ENCODE measurements at regions not wholly inside any gene's neighbourhood (a gene's known extent, or its start where the extent isn't known, plus 50 kb on each side); places are given as distances from the start of the nearest gene placed in this dataset.

DNA sequence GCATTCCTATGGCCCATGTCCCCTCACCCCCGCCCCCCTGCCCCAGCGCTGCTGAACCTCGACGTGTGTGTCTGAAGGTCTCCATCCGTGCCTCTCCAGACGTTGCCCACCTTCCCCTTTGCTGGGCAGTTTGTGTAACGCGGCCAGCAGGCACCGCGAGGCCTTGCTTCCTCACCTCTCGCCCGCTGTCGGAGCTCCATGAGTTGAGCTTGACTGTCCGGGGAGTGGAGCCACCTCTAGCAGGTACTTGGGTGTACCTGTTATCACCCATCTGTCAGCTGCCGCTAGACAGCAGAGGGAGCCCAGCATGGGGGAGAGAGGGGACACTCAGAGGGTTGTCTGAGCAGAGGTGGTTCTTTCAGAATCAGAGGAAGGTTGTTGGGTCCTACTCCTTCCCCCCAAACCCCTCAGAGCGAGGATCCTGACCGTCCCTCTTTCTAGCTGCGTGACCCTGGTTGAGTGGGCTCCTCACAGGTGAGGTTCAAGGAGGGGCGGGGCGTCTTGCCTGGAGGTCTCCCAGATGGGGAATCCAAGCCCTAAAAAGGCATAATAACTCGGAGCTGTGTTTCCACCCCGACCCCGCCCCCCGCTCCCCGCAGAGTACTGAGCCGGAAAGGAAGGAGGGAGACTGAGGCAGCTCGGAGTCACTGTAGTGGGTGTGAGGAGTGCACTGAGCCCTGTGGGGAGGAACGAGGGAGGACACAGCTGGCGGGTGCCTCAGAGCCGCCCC lies 184.7 kb downstream of the C9orf50 start:
- ATAC-seq (ENCODE audit: low read depth in 2 of 2): no peak
- Histone ChIP-seq H3K27me3 (ENCODE audit: control insufficient read depth, insufficient read depth, low read length) (peaks cover 8% of the 10 kb centered on the region), H3K36me3 (ENCODE audit: control insufficient read depth, insufficient read depth, low read length) (no peaks in the 10 kb centered on the region), H3K9me3 (ENCODE audit: control insufficient read depth in 2 of 2, low read length in 2 of 2) (peaks cover 0 to 3% of the 10 kb centered on the region in 2 experiments), H3K4me1 (ENCODE audit: control insufficient read depth, insufficient read depth, low read length, poor library complexity, severe bottlenecking) (peaks cover 24% of the 10 kb centered on the region), H3K4me3 (ENCODE audit: low read depth, low read length) (no peak overlapping the region), H3K27ac (ENCODE audit: insufficient read depth, low read length, poor library complexity, severe bottlenecking) (no peak overlapping the region)
- Mint-ChIP-seq H3K27ac (no peak overlapping the region), H3K36me3 (no peaks in the 10 kb centered on the region), H3K4me3 (peak overlapping the region in 3 of 4 donors; percentile 8 to 92 (median 91)), H3K4me1 (peaks cover 0 to 28% (median 8%) of the 10 kb centered on the region in 4 donors), H3K9me3 (peaks cover 0 to 6% (median 0%) of the 10 kb centered on the region in 7 donors), H3K27me3 (peaks cover 66% of the 10 kb centered on the region)
- no peak for DNase-seq

GRCh38 chr9:129435291-129435690 lies 185.6 kb downstream of the C9orf50 start:
- peaks cover 58% of the 10 kb centered on the region for H3K27me3 Mint-ChIP-seq
- no peaks in the 10 kb centered on the region for H3K36me3 Mint-ChIP-seq
- H3K27ac ChIP-seq (ENCODE audit: insufficient read depth, low read length, poor library complexity, severe bottlenecking): no peak overlapping the region
- H3K36me3 ChIP-seq (ENCODE audit: control insufficient read depth, insufficient read depth, low read length): no peaks in the 10 kb centered on the region
- H3K27ac Mint-ChIP-seq: no peak overlapping the region
- peaks cover 0 to 3% of the 10 kb centered on the region in 2 experiments for H3K9me3 ChIP-seq (ENCODE audit: control insufficient read depth in 2 of 2, low read length in 2 of 2)
- H3K27me3 ChIP-seq (ENCODE audit: control insufficient read depth, insufficient read depth, low read length): peaks cover 8% of the 10 kb centered on the region
- ATAC-seq (ENCODE audit: low read depth in 2 of 2) (no peak), DNase-seq (no peak)
- H3K4me3 ChIP-seq (ENCODE audit: low read depth, low read length): no peak overlapping the region
- H3K4me1 Mint-ChIP-seq: peaks cover 0 to 28% (median 8%) of the 10 kb centered on the region in 4 donors
- peak overlapping the region in 3 of 4 donors; percentile 14 to 48 (median 15) for H3K4me3 Mint-ChIP-seq
- peaks cover 24% of the 10 kb centered on the region for H3K4me1 ChIP-seq (ENCODE audit: control insufficient read depth, insufficient read depth, low read length, poor library complexity, severe bottlenecking)
- H3K9me3 Mint-ChIP-seq: peaks cover 0 to 6% (median 0%) of the 10 kb centered on the region in 7 donors

DNA sequence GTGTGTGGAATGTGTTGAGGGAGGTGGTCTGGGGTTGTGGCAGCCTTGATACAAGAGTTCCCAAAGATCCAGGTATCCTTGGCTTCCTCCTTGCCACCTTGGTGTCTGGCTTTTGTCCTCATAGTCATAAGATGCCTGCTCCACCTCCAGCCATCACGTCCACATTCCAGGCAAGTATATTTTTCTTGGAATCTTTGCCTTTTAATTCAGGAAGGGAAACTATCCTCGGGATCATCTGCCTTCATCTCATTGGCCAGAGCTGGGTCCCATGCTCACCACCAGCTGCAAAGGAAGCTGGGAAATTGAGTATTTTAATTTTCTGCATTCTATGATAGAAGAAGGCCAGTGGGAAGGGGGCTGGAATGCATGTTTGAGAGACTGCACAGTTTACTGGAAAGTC lies 186.7 kb downstream of the C9orf50 start:
- Histone ChIP-seq H3K4me3 (ENCODE audit: low read depth, low read length) (no peak overlapping the region), H3K27ac (ENCODE audit: insufficient read depth, low read length, poor library complexity, severe bottlenecking) (no peak overlapping the region), H3K27me3 (ENCODE audit: control insufficient read depth, insufficient read depth, low read length) (peaks cover 5% of the 10 kb centered on the region), H3K36me3 (ENCODE audit: control insufficient read depth, insufficient read depth, low read length) (no peaks in the 10 kb centered on the region), H3K4me1 (ENCODE audit: control insufficient read depth, insufficient read depth, low read length, poor library complexity, severe bottlenecking) (peaks cover 24% of the 10 kb centered on the region), H3K9me3 (ENCODE audit: control insufficient read depth in 2 of 2, low read length in 2 of 2) (peaks cover 0 to under 1% of the 10 kb centered on the region in 2 experiments)
- ATAC-seq (ENCODE audit: low read depth in 2 of 2): no peak
- H3K4me3 Mint-ChIP-seq: peak overlapping the region in 1 of 4 donors; percentile 66
- H3K4me1 Mint-ChIP-seq: peaks cover 0 to 32% (median 8%) of the 10 kb centered on the region in 4 donors
- no peak overlapping the region for H3K27ac Mint-ChIP-seq
- no peaks in the 10 kb centered on the region for H3K36me3 Mint-ChIP-seq
- DNase-seq: no peak
- H3K9me3 Mint-ChIP-seq: peaks cover 0 to 3% (median 0%) of the 10 kb centered on the region in 7 donors
- H3K27me3 Mint-ChIP-seq: peaks cover 47% of the 10 kb centered on the region

DNA sequence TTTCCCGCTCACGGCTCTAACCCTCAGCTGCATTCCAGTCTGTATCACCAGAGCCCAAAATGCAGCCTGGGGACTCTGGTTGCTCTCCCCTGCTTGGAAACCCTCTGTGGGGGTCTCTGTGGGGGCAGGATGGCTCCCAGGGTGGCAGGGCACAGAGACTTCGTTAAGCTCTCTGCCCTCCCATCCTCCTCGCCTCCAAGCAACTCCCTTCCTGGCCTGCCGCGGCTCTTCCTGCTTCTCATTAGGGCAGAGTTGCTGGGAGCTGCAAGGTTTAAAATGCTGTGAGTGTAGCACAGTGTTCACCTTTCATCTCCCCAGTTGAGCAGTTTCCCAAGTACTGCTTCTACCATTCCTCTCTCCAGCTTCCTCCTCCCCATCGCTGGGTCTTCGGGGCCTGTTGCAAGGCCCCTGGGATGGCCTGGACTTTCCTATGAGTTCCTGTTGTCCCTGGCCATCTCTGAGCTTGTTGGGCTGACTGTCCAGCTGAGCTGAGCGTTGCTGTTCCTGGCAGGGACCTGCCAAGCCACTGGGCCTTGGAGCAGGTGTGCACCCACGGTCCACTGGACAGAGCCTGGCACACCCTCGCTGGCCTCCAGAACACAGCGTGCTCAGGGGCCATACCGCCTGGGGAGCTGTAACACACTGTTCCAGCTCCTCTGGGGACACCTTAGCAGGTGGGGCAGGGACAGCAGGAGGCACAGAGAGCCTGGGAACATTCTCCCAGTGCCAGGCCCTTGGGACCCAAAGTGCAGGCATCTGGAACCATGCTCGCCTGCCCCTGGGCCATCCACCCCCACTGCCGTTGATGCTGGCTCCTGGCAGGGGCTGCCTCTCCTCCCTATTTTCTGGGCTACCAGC lies 188.4 kb downstream of the C9orf50 start:
- H3K9me3 Mint-ChIP-seq: no peaks in the 10 kb centered on the region
- H3K4me1 Mint-ChIP-seq: peaks cover 0 to 16% (median 6%) of the 10 kb centered on the region in 4 donors
- H3K4me3 ChIP-seq (ENCODE audit: low read depth, low read length): no peak overlapping the region
- no peaks in the 10 kb centered on the region for H3K27me3 ChIP-seq (ENCODE audit: control insufficient read depth, insufficient read depth, low read length)
- H3K9me3 ChIP-seq (ENCODE audit: control insufficient read depth in 2 of 2, low read length in 2 of 2): no peaks in the 10 kb centered on the region
- no peak overlapping the region for H3K27ac ChIP-seq (ENCODE audit: insufficient read depth, low read length, poor library complexity, severe bottlenecking)
- no peak for ATAC-seq (ENCODE audit: low read depth in 2 of 2)
- H3K4me3 Mint-ChIP-seq: no peak overlapping the region
- H3K4me1 ChIP-seq (ENCODE audit: control insufficient read depth, insufficient read depth, low read length, poor library complexity, severe bottlenecking): peaks cover 12% of the 10 kb centered on the region
- no peak overlapping the region for H3K27ac Mint-ChIP-seq
- DNase-seq: no peak
- H3K27me3 Mint-ChIP-seq: peaks cover 31% of the 10 kb centered on the region
- H3K36me3 ChIP-seq (ENCODE audit: control insufficient read depth, insufficient read depth, low read length): no peaks in the 10 kb centered on the region
- no peaks in the 10 kb centered on the region for H3K36me3 Mint-ChIP-seq

GRCh38 chr9:129430940-129431643 lies 189.8 kb downstream of the C9orf50 start:
- Mint-ChIP-seq H3K4me1 (peaks cover 0 to 6% (median 0%) of the 10 kb centered on the region in 4 donors), H3K4me3 (no peak overlapping the region)

GRCh38 chr9:129428864-129429577 lies 191.9 kb downstream of the C9orf50 start:
- no peaks in the 10 kb centered on the region for H3K36me3 Mint-ChIP-seq
- Histone ChIP-seq H3K36me3 (ENCODE audit: control insufficient read depth, insufficient read depth, low read length) (no peaks in the 10 kb centered on the region), H3K9me3 (ENCODE audit: control insufficient read depth in 2 of 2, low read length in 2 of 2) (no peaks in the 10 kb centered on the region), H3K27ac (ENCODE audit: insufficient read depth, low read length, poor library complexity, severe bottlenecking) (no peak overlapping the region), H3K27me3 (ENCODE audit: control insufficient read depth, insufficient read depth, low read length) (no peaks in the 10 kb centered on the region), H3K4me1 (ENCODE audit: control insufficient read depth, insufficient read depth, low read length, poor library complexity, severe bottlenecking) (no peaks in the 10 kb centered on the region), H3K4me3 (ENCODE audit: low read depth, low read length) (no peak overlapping the region)
- no peak for DNase-seq
- peaks cover 0 to 4% (median 0%) of the 10 kb centered on the region in 4 donors for H3K4me1 Mint-ChIP-seq
- no peak for ATAC-seq (ENCODE audit: low read depth in 2 of 2)
- H3K9me3 Mint-ChIP-seq: no peaks in the 10 kb centered on the region
- no peak overlapping the region for H3K27ac Mint-ChIP-seq
- peaks cover 8% of the 10 kb centered on the region for H3K27me3 Mint-ChIP-seq
- H3K4me3 Mint-ChIP-seq: no peak overlapping the region

More at GRCh38 chr9:129430940-129431643, 189.8 kb downstream of the C9orf50 start:
- Mint-ChIP-seq H3K27ac (no peak overlapping the region), H3K27me3 (peaks cover 18% of the 10 kb centered on the region), H3K36me3 (no peaks in the 10 kb centered on the region), H3K9me3 (no peaks in the 10 kb centered on the region)
- DNase-seq (no peak), ATAC-seq (ENCODE audit: low read depth in 2 of 2) (no peak)
- H3K36me3 ChIP-seq (ENCODE audit: control insufficient read depth, insufficient read depth, low read length): no peaks in the 10 kb centered on the region
- H3K4me1 ChIP-seq (ENCODE audit: control insufficient read depth, insufficient read depth, low read length, poor library complexity, severe bottlenecking): no peaks in the 10 kb centered on the region
- H3K9me3 ChIP-seq (ENCODE audit: control insufficient read depth in 2 of 2, low read length in 2 of 2): no peaks in the 10 kb centered on the region
- H3K27ac ChIP-seq (ENCODE audit: insufficient read depth, low read length, poor library complexity, severe bottlenecking): no peak overlapping the region
- H3K4me3 ChIP-seq (ENCODE audit: low read depth, low read length): no peak overlapping the region
- H3K27me3 ChIP-seq (ENCODE audit: control insufficient read depth, insufficient read depth, low read length): no peaks in the 10 kb centered on the region

DNA sequence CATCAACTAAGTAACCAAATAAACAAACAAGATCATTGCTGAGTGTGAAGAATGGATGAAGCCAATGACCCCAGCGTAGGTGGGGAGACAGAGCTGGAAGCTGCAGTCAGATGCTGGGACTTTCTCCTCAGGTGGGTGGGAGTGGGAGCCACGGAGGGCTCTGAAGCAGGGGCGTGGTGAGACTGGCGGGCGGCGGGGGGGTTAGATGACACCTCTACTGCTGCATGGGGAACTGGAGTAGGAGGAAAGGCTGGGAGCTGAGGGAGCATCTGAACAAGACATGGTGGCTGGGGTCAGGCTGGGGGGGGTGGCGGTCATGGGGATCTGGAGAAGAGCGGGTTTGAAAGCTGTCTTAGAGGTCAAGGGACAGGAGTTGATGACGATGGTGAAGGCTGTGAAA lies 193.8 kb downstream of the C9orf50 start:
- Mint-ChIP-seq H3K4me3 (no peak overlapping the region), H3K27me3 (peaks cover 4% of the 10 kb centered on the region), H3K27ac (peak overlapping the region; percentile 3 to 12 (median 4)), H3K4me1 (peaks cover 0 to 15% (median 0%) of the 10 kb centered on the region in 4 donors), H3K36me3 (no peaks in the 10 kb centered on the region), H3K9me3 (no peaks in the 10 kb centered on the region)
- Histone ChIP-seq H3K4me3 (ENCODE audit: low read depth, low read length) (no peak overlapping the region), H3K27me3 (ENCODE audit: control insufficient read depth, insufficient read depth, low read length) (no peaks in the 10 kb centered on the region), H3K4me1 (ENCODE audit: control insufficient read depth, insufficient read depth, low read length, poor library complexity, severe bottlenecking) (no peaks in the 10 kb centered on the region), H3K9me3 (ENCODE audit: control insufficient read depth in 2 of 2, low read length in 2 of 2) (no peaks in the 10 kb centered on the region), H3K27ac (ENCODE audit: insufficient read depth, low read length, poor library complexity, severe bottlenecking) (no peak overlapping the region), H3K36me3 (ENCODE audit: control insufficient read depth, insufficient read depth, low read length) (no peaks in the 10 kb centered on the region)
- ATAC-seq (ENCODE audit: low read depth in 2 of 2) (no peak), DNase-seq (no peak)
